DOHH2 (cell line): ENCODE measurements at regions not wholly inside any gene's neighbourhood (a gene's known extent, or its start where the extent isn't known, plus 50 kb on each side); places are given as distances from the start of the nearest gene placed in this dataset.

Experiments
- H3F3A ChIP-seq: fragments of 200-600 bp; sonication (generic), shearing (Covaris generic); 2 replicates; pipeline ENCODE4 v1.6.0; 2016; ENCODE audit warnings: antibody characterized with exemption, mild to moderate bottlenecking; ENCODE audit not compliant: control insufficient read depth, insufficient read depth
- H3K27ac ChIP-seq: fragments of 200-600 bp; sonication (generic); 2 replicates; pipeline ENCODE4 v1.5.1; 2014; ENCODE audit warnings: low read depth, mild to moderate bottlenecking, low read length, moderate library complexity
- H3K27me3 ChIP-seq: fragments of 200-600 bp; sonication (generic); 2 replicates; pipeline ENCODE4 v1.6.1; 2014; ENCODE audit warnings: mild to moderate bottlenecking, low read length, mixed read lengths; ENCODE audit not compliant: control insufficient read depth
- H3K36me3 ChIP-seq: fragments of 200-600 bp; sonication (generic); 2 replicates; pipeline ENCODE4 v1.6.1; 2014; ENCODE audit warnings: mild to moderate bottlenecking, low read length, moderate library complexity, mixed read lengths; ENCODE audit not compliant: control insufficient read depth
- H3K4me1 ChIP-seq: fragments of 200-600 bp; sonication (generic); 2 replicates; pipeline ENCODE4 v1.6.1; 2014; ENCODE audit warnings: mild to moderate bottlenecking, low read length, mixed read lengths; ENCODE audit not compliant: control insufficient read depth
- H3K4me2 ChIP-seq: fragments of 200-600 bp; sonication (generic); 2 replicates; pipeline ENCODE4 v1.6.0; 2014; ENCODE audit warnings: mild to moderate bottlenecking, low read length, moderate library complexity
- H3K4me3 ChIP-seq: fragments of 200-600 bp; sonication (generic); 2 replicates; pipeline ENCODE4 v1.5.1; 2014; ENCODE audit warnings: mild to moderate bottlenecking, low read length, mixed read lengths
- H3K79me2 ChIP-seq: fragments of 200-600 bp; sonication (generic); 2 replicates; pipeline ENCODE4 v1.6.1; 2014; ENCODE audit warnings: mild to moderate bottlenecking, low read length, mixed read lengths; ENCODE audit not compliant: control insufficient read depth
- H3K9me2 ChIP-seq: fragments of 200-600 bp; sonication (generic); replicated peaks from 2 replicates; pipeline ENCODE4 v1.6.1; 2014; ENCODE audit warnings: mild to moderate bottlenecking, low read length, mixed read lengths; ENCODE audit not compliant: control insufficient read depth
- H3K9me3 ChIP-seq: fragments of 200-600 bp; sonication (generic); 2 replicates; pipeline ENCODE4 v1.6.1; 2014; ENCODE audit warnings: antibody characterized with exemption, low read length, mixed read lengths; ENCODE audit not compliant: control insufficient read depth, insufficient read depth
- H4K20me1 ChIP-seq: fragments of 200-600 bp; sonication (generic); 2 replicates; pipeline ENCODE4 v1.6.0; 2014; ENCODE audit warnings: low read depth, mild to moderate bottlenecking, antibody characterized with exemption, low read length, moderate library complexity; ENCODE audit not compliant: control insufficient read depth, insufficient read depth
- CTCF ChIP-seq: fragments of 200-600 bp; sonication (generic); IDR thresholded peaks from one replicate; pipeline ENCODE4 v1.5.1; 2014; ENCODE audit warnings: antibody characterized with exemption, mild to moderate bottlenecking, low read depth, low read length; ENCODE audit not compliant: poor library complexity, severe bottlenecking
- EZH2phosphoT487 ChIP-seq: fragments of 200-600 bp; sonication (generic); IDR thresholded peaks from 2 replicates; pipeline ENCODE4 v1.6.1; 2017; ENCODE audit warnings: borderline replicate concordance, mild to moderate bottlenecking, antibody characterized with exemption, low read length, moderate library complexity, mixed read lengths

GRCh38 chr6:153325661-153326060 is 194.6 kb upstream of the RGS17 start:
- no peaks in the 10 kb centered on the region for H3K9me2 ChIP-seq
- no peaks in the 10 kb centered on the region for H4K20me1 ChIP-seq
- no peak overlapping the region for H3K4me2 ChIP-seq
- H3F3A ChIP-seq = no peaks in the 10 kb centered on the region
- no peaks in the 10 kb centered on the region for H3K4me1 ChIP-seq
- H3K36me3 ChIP-seq = no peaks in the 10 kb centered on the region
- H3K9me3 ChIP-seq = no peaks in the 10 kb centered on the region
- H3K27me3 ChIP-seq = no peaks in the 10 kb centered on the region
- no peaks in the 10 kb centered on the region for H3K79me2 ChIP-seq
- H3K27ac ChIP-seq = no peak overlapping the region
- TF ChIP-seq CTCF (no peak), EZH2phosphoT487 (no peak)
- H3K4me3 ChIP-seq = no peak overlapping the region

GRCh38 chr6:153312634-153313033 is 181.6 kb upstream of the RGS17 start:
- Histone ChIP-seq H3K4me2 (no peak overlapping the region), H3K27ac (no peak overlapping the region), H3K9me2 (no peaks in the 10 kb centered on the region), H3K9me3 (no peaks in the 10 kb centered on the region), H3K36me3 (no peaks in the 10 kb centered on the region), H3K4me1 (no peaks in the 10 kb centered on the region), H4K20me1 (no peaks in the 10 kb centered on the region), H3K79me2 (no peaks in the 10 kb centered on the region), H3K27me3 (no peaks in the 10 kb centered on the region), H3K4me3 (no peak overlapping the region), H3F3A (no peaks in the 10 kb centered on the region)
- TF ChIP-seq CTCF (peak; percentile 73), EZH2phosphoT487 (no peak)

- no peak overlapping the region for H3K4me3 ChIP-seq
- no peak for TF ChIP-seq CTCF
- TF ChIP-seq EZH2phosphoT487 = no peak
- no peaks in the 10 kb centered on the region for H3K36me3 ChIP-seq
- no peaks in the 10 kb centered on the region for H3K27me3 ChIP-seq
- no peaks in the 10 kb centered on the region for H3K9me2 ChIP-seq
- H3F3A ChIP-seq = no peaks in the 10 kb centered on the region
- no peaks in the 10 kb centered on the region for H3K79me2 ChIP-seq
- no peak overlapping the region for H3K27ac ChIP-seq
- H3K9me3 ChIP-seq = no peaks in the 10 kb centered on the region
- H3K4me2 ChIP-seq = no peak overlapping the region
- no peaks in the 10 kb centered on the region for H3K4me1 ChIP-seq
- no peaks in the 10 kb centered on the region for H4K20me1 ChIP-seq
Measured at GRCh38 chr6:153309651-153310050, 178.6 kb upstream of the RGS17 start.

GRCh38 chr6:153302133-153302532 is 171.1 kb upstream of the RGS17 start:
- no peaks in the 10 kb centered on the region for H3K36me3 ChIP-seq
- H3K9me3 ChIP-seq = no peaks in the 10 kb centered on the region
- H3K4me3 ChIP-seq = no peak overlapping the region
- no peaks in the 10 kb centered on the region for H3K27me3 ChIP-seq
- no peak overlapping the region for H3K4me2 ChIP-seq
- H4K20me1 ChIP-seq = no peaks in the 10 kb centered on the region
- H3K79me2 ChIP-seq = no peaks in the 10 kb centered on the region
- no peak overlapping the region for H3K27ac ChIP-seq
- no peaks in the 10 kb centered on the region for H3F3A ChIP-seq
- no peaks in the 10 kb centered on the region for H3K4me1 ChIP-seq
- TF ChIP-seq EZH2phosphoT487 (no peak), CTCF (no peak)
- H3K9me2 ChIP-seq = no peaks in the 10 kb centered on the region
